ENCODE measurements at regions not wholly inside any gene's neighbourhood (a gene's known extent, or its start where the extent isn't known, plus 50 kb on each side); places are given as distances from the start of the nearest gene placed in this dataset.

GRCh38 chr5:179431221-179431824 lies 86.1 kb upstream of the ADAMTS2 start:
- ChIA-PET CTCF (ENCODE audit: unreplicated experiment) (interaction anchor here (0.6 kb wide), 1 partner anchor 25 kb away, joined by 3 read pairs; no protein-coding TSS in a partner anchor), POLR2A (interaction anchor here (0.7 kb wide), 1 partner anchor 127 kb away, joined by 3 read pairs; no protein-coding TSS in a partner anchor)
- H3K4me2 ChIP-seq (ENCODE audit: low read length): no peak overlapping the region
- DNase-seq (ENCODE audit: low spot score): no peak
- H3K9me2 ChIP-seq (ENCODE audit: insufficient read depth, low read length): no peaks in the 10 kb centered on the region
- no peaks in the 10 kb centered on the region for H4K20me1 ChIP-seq (ENCODE audit: insufficient read depth, low read length)
- no peaks in the 10 kb centered on the region for H3K79me2 ChIP-seq (ENCODE audit: insufficient read depth, low read depth, low read length)
- no peaks in the 10 kb centered on the region for H3K36me3 ChIP-seq (ENCODE audit: insufficient read depth, low read length)
- no TSS peak for BruUV-seq (replicated peaks)
- no peak overlapping the region for H2AFZ ChIP-seq (ENCODE audit: low read length)
- intact Hi-C loops (cut with micrococcal nuclease; ENCODE audit: unreplicated experiment): no loop called here
- H3K27ac ChIP-seq (ENCODE audit: low read depth, low read length, poor library complexity, severe bottlenecking): no peak overlapping the region
- TF ChIP-seq CTCF (conservative IDR thresholded peaks at IDR 0.05; ENCODE audit: low read length) (no peak), EZH2phosphoT487 (IDR thresholded peaks at IDR 0.05; ENCODE audit: borderline replicate concordance, low read depth, low read length) (no peak)
- H3K4me3 ChIP-seq (ENCODE audit: low read depth, low read length, poor library complexity, severe bottlenecking): no peak overlapping the region
- no peaks in the 10 kb centered on the region for H3K4me1 ChIP-seq (ENCODE audit: insufficient read depth, low read length, poor library complexity, severe bottlenecking)
- H3K9me3 ChIP-seq (ENCODE audit: low read length): no peaks in the 10 kb centered on the region

- intact Hi-C loops (cut with micrococcal nuclease; ENCODE audit: unreplicated experiment): no loop called here
- Histone ChIP-seq H4K20me1 (ENCODE audit: insufficient read depth, low read length) (no peaks in the 10 kb centered on the region), H2AFZ (ENCODE audit: low read length) (no peak overlapping the region), H3K79me2 (ENCODE audit: insufficient read depth, low read depth, low read length) (no peaks in the 10 kb centered on the region), H3K9me2 (ENCODE audit: insufficient read depth, low read length) (no peaks in the 10 kb centered on the region), H3K36me3 (ENCODE audit: insufficient read depth, low read length) (no peaks in the 10 kb centered on the region), H3K4me1 (ENCODE audit: insufficient read depth, low read length, poor library complexity, severe bottlenecking) (no peaks in the 10 kb centered on the region), H3K4me2 (ENCODE audit: low read length) (no peak overlapping the region), H3K27ac (ENCODE audit: low read depth, low read length, poor library complexity, severe bottlenecking) (no peak overlapping the region), H3K4me3 (ENCODE audit: low read depth, low read length, poor library complexity, severe bottlenecking) (no peak overlapping the region), H3K9me3 (ENCODE audit: low read length) (no peaks in the 10 kb centered on the region)
- ChIA-PET CTCF (ENCODE audit: unreplicated experiment) (no interaction called here), POLR2A (no interaction called here)
- TF ChIP-seq EZH2phosphoT487 (IDR thresholded peaks at IDR 0.05; ENCODE audit: borderline replicate concordance, low read depth, low read length): no peak
- no peak for TF ChIP-seq CTCF (conservative IDR thresholded peaks at IDR 0.05; ENCODE audit: low read length)
- no peak for DNase-seq (ENCODE audit: low spot score)
- no TSS peak for BruUV-seq (replicated peaks)
Observed at GRCh38 chr5:179430193-179431175, 85.2 kb upstream of the ADAMTS2 start.

Measured in OCI-LY7 (cell line).